Upper lobe of left lung (tissue), 6 donors: ENCODE measurements at regions not wholly inside any gene's neighbourhood (a gene's known extent, or its start where the extent isn't known, plus 50 kb on each side); places are given as distances from the start of the nearest gene placed in this dataset.
"Not testable (repeated sequence)": the region's sequence is repeated elsewhere in the genome, so short reads cannot be mapped to it uniquely, and the experiment has no call there.

ENCODE experiments used
- ATAC-seq, 2 donors: fragments of 200-7000 bp; cut with Tn5 transposase; one replicate each; pipeline ENCODE4 v1.9.1; 2022; ENCODE audit warnings: mild to moderate bottlenecking in 2 of 2, moderate library complexity in 2 of 2; ENCODE audit not compliant: low FRiP score in 2 of 2
- DNase-seq, 2 donors: peaks; one replicate each; pipeline ENCODE4 v3.0.0-alpha.2; 2019 to 2020
- H3K27ac ChIP-seq, 4 donors: fragments of 200-600 bp; sonication (generic); one replicate each; pipeline ENCODE4 v1.5.1; 2016 to 2019
- H3K27me3 ChIP-seq, 4 donors: fragments of 200-600 bp; sonication (generic); one replicate each; pipeline ENCODE4 v1.5.1; 2017 to 2019
- H3K36me3 ChIP-seq, 4 donors: fragments of 200-600 bp; sonication (generic); one replicate each; pipeline ENCODE4 v1.5.1; 2016 to 2019
- H3K4me1 ChIP-seq, 4 donors: fragments of 200-600 bp; sonication (generic); one replicate each; pipeline ENCODE4 v1.5.1; 2018 to 2019
- H3K4me3 ChIP-seq, 4 donors: fragments of 200-600 bp; sonication (generic); one replicate each; pipeline ENCODE4 v1.5.1; 2017 to 2019; ENCODE audit warnings: mild to moderate bottlenecking in 2 of 4, moderate library complexity in 1 of 4
- H3K9me3 ChIP-seq, 4 donors: fragments of 200-600 bp; sonication (generic); one replicate each; pipeline ENCODE4 v1.5.1; 2018 to 2019
- CTCF ChIP-seq, 6 experiments: fragments of 450-650 bp in 4 of 6; fragments of 200-600 bp in 2 of 6; sonication (generic) in 2 of 6; IDR thresholded peaks; one replicate each; pipeline ENCODE4 v1.5.1; 2016 to 2019; ENCODE audit warnings: antibody characterized with exemption in 6 of 6
- EP300 ChIP-seq, 4 donors: sonication (generic); formaldehyde crosslinking; IDR thresholded peaks; one replicate each; pipeline ENCODE4 v1.5.1; 2017; ENCODE audit warnings: antibody characterized with exemption in 4 of 4, control low read depth in 2 of 4
- POLR2A ChIP-seq, 4 donors: fragments of 450-650 bp; IDR thresholded peaks; one replicate each; pipeline ENCODE4 v1.5.1; 2016 to 2017; ENCODE audit warnings: antibody characterized with exemption in 4 of 4, mild to moderate bottlenecking in 2 of 4
- POLR2AphosphoS5 ChIP-seq, 2 donors: sonication (generic); formaldehyde crosslinking; IDR thresholded peaks; one replicate each; pipeline ENCODE4 v1.5.1; 2017; ENCODE audit warnings: antibody characterized with exemption in 2 of 2
- WGBS, 2 donors: methylation state at CpG; one replicate each; pipeline ENCODE4 v1.1.5; 2017 to 2018; 5-methylcytosine and 5-hydroxymethylcytosine counted together
- donor health status: DM: no; HTN: no; CAD: no; lungs with moderate emphysema.
- donor health status: DM: no; HTN: yes; CAD: no; lungs with severe emphysema.

GRCh38 chr9:91512235-91512634 lies 88.6 kb upstream of the NFIL3 start:
- not testable (repeated sequence) for H3K4me1 ChIP-seq, H3K27me3 ChIP-seq, H3K4me3 ChIP-seq, DNase-seq, H3K36me3 ChIP-seq, ATAC-seq, H3K9me3 ChIP-seq, H3K27ac ChIP-seq
- WGBS, 2 donors: 90 to 94% methylated on average over 4 of the region's 4 CpGs

- Histone ChIP-seq H3K27ac (no peak overlapping the region), H3K27me3 (no peaks in the 10 kb centered on the region), H3K4me3 (no peak overlapping the region), H3K9me3 (no peaks in the 10 kb centered on the region), H3K4me1 (no peaks in the 10 kb centered on the region), H3K36me3 (no peaks in the 10 kb centered on the region)
- no peak for TF ChIP-seq EP300 (IDR thresholded peaks at IDR 0.05)
- TF ChIP-seq POLR2AphosphoS5 (IDR thresholded peaks at IDR 0.05): no peak
- no peak for TF ChIP-seq CTCF (IDR thresholded peaks at IDR 0.05)
- TF ChIP-seq POLR2A (IDR thresholded peaks at IDR 0.05): no peak
- 51 to 59% methylated on average over 4 of the region's 4 CpGs for WGBS, 2 donors
- no peak for DNase-seq
- peak; percentile 29 to 49 for ATAC-seq
These were observed 80.0 kb upstream of the NFIL3 start for GRCh38 chr9:91503673-91504081.

GRCh38 chr9:91502913-91503672 lies 79.5 kb upstream of the NFIL3 start:
- no peak for DNase-seq
- WGBS, 2 donors: 88 to 97% methylated on average over 9 to 12 of the region's 12 CpGs

GRCh38 chr9:91502475-91502874 lies 78.8 kb upstream of the NFIL3 start:
- DNase-seq: no peak
- WGBS, 2 donors: 69 to 85% methylated on average over 6 of the region's 6 CpGs
- Histone ChIP-seq H3K9me3 (no peaks in the 10 kb centered on the region), H3K4me1 (no peaks in the 10 kb centered on the region), H3K27ac (no peak overlapping the region), H3K4me3 (no peak overlapping the region), H3K36me3 (no peaks in the 10 kb centered on the region), H3K27me3 (no peaks in the 10 kb centered on the region)
- no peak for ATAC-seq
- TF ChIP-seq CTCF (IDR thresholded peaks at IDR 0.05) (no peak), EP300 (IDR thresholded peaks at IDR 0.05) (no peak), POLR2A (IDR thresholded peaks at IDR 0.05) (no peak), POLR2AphosphoS5 (IDR thresholded peaks at IDR 0.05) (no peak)

More at GRCh38 chr9:91502913-91503672, 79.5 kb upstream of the NFIL3 start:
- ATAC-seq: no peak
- H3K27ac ChIP-seq: no peak overlapping the region
- TF ChIP-seq POLR2AphosphoS5 (IDR thresholded peaks at IDR 0.05) (no peak), POLR2A (IDR thresholded peaks at IDR 0.05) (no peak), EP300 (IDR thresholded peaks at IDR 0.05) (no peak), CTCF (IDR thresholded peaks at IDR 0.05) (no peak)
- no peaks in the 10 kb centered on the region for H3K4me1 ChIP-seq
- H3K9me3 ChIP-seq: no peaks in the 10 kb centered on the region
- no peaks in the 10 kb centered on the region for H3K27me3 ChIP-seq
- no peaks in the 10 kb centered on the region for H3K36me3 ChIP-seq
- H3K4me3 ChIP-seq: no peak overlapping the region

- TF ChIP-seq EP300 (IDR thresholded peaks at IDR 0.05): no peak
- TF ChIP-seq POLR2AphosphoS5 (IDR thresholded peaks at IDR 0.05): no peak
- no peak for TF ChIP-seq POLR2A (IDR thresholded peaks at IDR 0.05)
- TF ChIP-seq CTCF (IDR thresholded peaks at IDR 0.05): no peak
- peak in 1 of 2 donors; percentile 86 for ATAC-seq
- Histone ChIP-seq H3K27ac (no peak overlapping the region), H3K9me3 (no peaks in the 10 kb centered on the region), H3K4me3 (no peak overlapping the region), H3K36me3 (no peaks in the 10 kb centered on the region), H3K4me1 (no peaks in the 10 kb centered on the region), H3K27me3 (no peaks in the 10 kb centered on the region)
- DNase-seq: no peak
- 80% methylated on average over 9 of the region's 9 CpGs for WGBS, 2 donors
These were observed 76.9 kb upstream of the NFIL3 start for GRCh38 chr9:91500509-91501014.
